ENCODE measurements at regions not wholly inside any gene's neighbourhood (a gene's known extent, or its start where the extent isn't known, plus 50 kb on each side); places are given as distances from the start of the nearest gene placed in this dataset.

GRCh38 chr1:73800376-73800775 lies 397.6 kb downstream of the LRRIQ3 start:
- ATAC-seq (ENCODE audit: low read depth) (peak; percentile 92), DNase-seq (ENCODE audit: low spot score) (no peak)
- Histone ChIP-seq H3K9me3 (ENCODE audit: severe bottlenecking) (no peaks in the 10 kb centered on the region), H3K27me3 (ENCODE audit: insufficient read depth, poor library complexity, severe bottlenecking) (no peaks in the 10 kb centered on the region), H3K27ac (ENCODE audit: poor library complexity, severe bottlenecking) (no peak overlapping the region), H3K4me1 (ENCODE audit: insufficient read depth, poor library complexity, severe bottlenecking) (peaks cover 12% of the 10 kb centered on the region), H3K4me3 (ENCODE audit: severe bottlenecking) (no peak overlapping the region), H3K36me3 (ENCODE audit: low read depth) (no peaks in the 10 kb centered on the region)
- TF ChIP-seq CTCF (IDR thresholded peaks at IDR 0.05; ENCODE audit: poor library complexity, severe bottlenecking), result no peak

GRCh38 chr1:73789965-73790364 lies 408.0 kb downstream of the LRRIQ3 start:
- no peaks in the 10 kb centered on the region for H3K27me3 ChIP-seq (ENCODE audit: insufficient read depth, poor library complexity, severe bottlenecking)
- peak; percentile 60 for ATAC-seq (ENCODE audit: low read depth)
- TF ChIP-seq CTCF (IDR thresholded peaks at IDR 0.05; ENCODE audit: poor library complexity, severe bottlenecking), result no peak

GRCh38 chr1:73784026-73784425 lies 413.9 kb downstream of the LRRIQ3 start:
- no peak for TF ChIP-seq CTCF (IDR thresholded peaks at IDR 0.05; ENCODE audit: poor library complexity, severe bottlenecking)
- Histone ChIP-seq H3K9me3 (ENCODE audit: severe bottlenecking) (no peaks in the 10 kb centered on the region), H3K36me3 (ENCODE audit: low read depth) (no peaks in the 10 kb centered on the region), H3K4me3 (ENCODE audit: severe bottlenecking) (no peak overlapping the region), H3K27ac (ENCODE audit: poor library complexity, severe bottlenecking) (no peak overlapping the region), H3K4me1 (ENCODE audit: insufficient read depth, poor library complexity, severe bottlenecking) (no peaks in the 10 kb centered on the region), H3K27me3 (ENCODE audit: insufficient read depth, poor library complexity, severe bottlenecking) (no peaks in the 10 kb centered on the region)
- DNase-seq (ENCODE audit: low spot score) (no peak), ATAC-seq (ENCODE audit: low read depth) (no peak)

More at GRCh38 chr1:73789965-73790364, 408.0 kb downstream of the LRRIQ3 start:
- Histone ChIP-seq H3K4me1 (ENCODE audit: insufficient read depth, poor library complexity, severe bottlenecking) (no peaks in the 10 kb centered on the region), H3K4me3 (ENCODE audit: severe bottlenecking) (no peak overlapping the region), H3K9me3 (ENCODE audit: severe bottlenecking) (no peaks in the 10 kb centered on the region), H3K27ac (ENCODE audit: poor library complexity, severe bottlenecking) (no peak overlapping the region), H3K36me3 (ENCODE audit: low read depth) (no peaks in the 10 kb centered on the region)
- DNase-seq (ENCODE audit: low spot score), result no peak

- Histone ChIP-seq H3K4me1 (ENCODE audit: insufficient read depth, poor library complexity, severe bottlenecking) (no peaks in the 10 kb centered on the region), H3K36me3 (ENCODE audit: low read depth) (no peaks in the 10 kb centered on the region), H3K4me3 (ENCODE audit: severe bottlenecking) (no peak overlapping the region), H3K27ac (ENCODE audit: poor library complexity, severe bottlenecking) (no peak overlapping the region), H3K9me3 (ENCODE audit: severe bottlenecking) (no peaks in the 10 kb centered on the region), H3K27me3 (ENCODE audit: insufficient read depth, poor library complexity, severe bottlenecking) (no peaks in the 10 kb centered on the region)
- ATAC-seq (ENCODE audit: low read depth) (peak; percentile 35; the same call in 2 of the 3 replicates), DNase-seq (ENCODE audit: low spot score) (no peak)
- TF ChIP-seq CTCF (IDR thresholded peaks at IDR 0.05; ENCODE audit: poor library complexity, severe bottlenecking), result no peak
Measured at GRCh38 chr1:73783352-73783751, 414.6 kb downstream of the LRRIQ3 start.

- no peak overlapping the region for H3K4me3 ChIP-seq (ENCODE audit: severe bottlenecking)
- no peak for TF ChIP-seq CTCF (IDR thresholded peaks at IDR 0.05; ENCODE audit: poor library complexity, severe bottlenecking)
- H3K9me3 ChIP-seq (ENCODE audit: severe bottlenecking), result no peaks in the 10 kb centered on the region
- ATAC-seq (ENCODE audit: low read depth) (peak; percentile 82), DNase-seq (ENCODE audit: low spot score) (no peak)
- H3K27me3 ChIP-seq (ENCODE audit: insufficient read depth, poor library complexity, severe bottlenecking), result no peaks in the 10 kb centered on the region
- no peaks in the 10 kb centered on the region for H3K4me1 ChIP-seq (ENCODE audit: insufficient read depth, poor library complexity, severe bottlenecking)
- no peaks in the 10 kb centered on the region for H3K36me3 ChIP-seq (ENCODE audit: low read depth)
- no peak overlapping the region for H3K27ac ChIP-seq (ENCODE audit: poor library complexity, severe bottlenecking)
Measured at GRCh38 chr1:73782901-73783300, 415.1 kb downstream of the LRRIQ3 start.

All from RWPE2 (cell line).